ENCODE measurements at regions not wholly inside any gene's neighbourhood (a gene's known extent, or its start where the extent isn't known, plus 50 kb on each side); places are given as distances from the start of the nearest gene placed in this dataset.

GRCh38 chr13:80824229-80824628 lies 483.3 kb upstream of the SPRY2 start:
- WGBS (ENCODE audit: insufficient coverage, insufficient replicate concordance, low lambda C conversion rate, missing lambda C conversion rate), result 0% methylated on average over 1 of the region's 1 CpG
- intact Hi-C loops (cut with micrococcal nuclease; ENCODE audit: unreplicated experiment), result no loop called here
- no peak overlapping the region for H3K9ac ChIP-seq (ENCODE audit: control insufficient read depth, insufficient read depth, low read length)
- no peak for DNase-seq (ENCODE audit: low read depth, low spot score)
- no peak overlapping the region for H2AFZ ChIP-seq (ENCODE audit: control insufficient read depth, low read depth, low read length)
- no peak overlapping the region for H3K4me3 ChIP-seq
- H3K79me2 ChIP-seq (ENCODE audit: control insufficient read depth, insufficient read depth, low read length), result no peaks in the 10 kb centered on the region
- RAD21 ChIA-PET (ENCODE audit: unreplicated experiment), result no interaction called here
- no peak for TF ChIP-seq TARDBP (IDR thresholded peaks at IDR 0.05; ENCODE audit: borderline replicate concordance)
- no peak for TF ChIP-seq PAX8 (IDR thresholded peaks at IDR 0.05)
- TF ChIP-seq E2F4 (IDR thresholded peaks at IDR 0.05; ENCODE audit: low read depth, low read length), result no peak
- TF ChIP-seq BHLHE40 (IDR thresholded peaks at IDR 0.05; ENCODE audit: borderline replicate concordance in 1 of 2, low read depth in 2 of 2, low read length in 1 of 2), result no peak
- TF ChIP-seq WRNIP1 (IDR thresholded peaks at IDR 0.05; ENCODE audit: borderline replicate concordance, low read depth, low read length), result no peak
- TF ChIP-seq ZBTB11 (CRISPR knock-in tag; IDR thresholded peaks at IDR 0.05), result no peak
- no peak for TF ChIP-seq ESRRA (IDR thresholded peaks at IDR 0.05; ENCODE audit: low read length)
- TF ChIP-seq RELA (IDR thresholded peaks at IDR 0.05; ENCODE audit: borderline replicate concordance, partially characterized antibody), result no peak
- no peak for TF ChIP-seq TCF7 (IDR thresholded peaks at IDR 0.05; ENCODE audit: borderline replicate concordance)
- no peak for TF ChIP-seq POLR2AphosphoS5 (IDR thresholded peaks at IDR 0.05; ENCODE audit: low read length)
- TF ChIP-seq RB1 (IDR thresholded peaks at IDR 0.05; ENCODE audit: borderline replicate concordance), result no peak
- no peak for TF ChIP-seq ZZZ3 (IDR thresholded peaks at IDR 0.05; ENCODE audit: control insufficient read depth, insufficient read length, low read depth)
- H3K36me3 ChIP-seq (ENCODE audit: control insufficient read depth in 2 of 2, insufficient read depth in 2 of 2, low read length in 1 of 2), result no peaks in the 10 kb centered on the region
- ATAC-seq, result no peak
- in situ Hi-C loops (cut with MboI), result no loop called here
- no peak overlapping the region for H3K27ac ChIP-seq (ENCODE audit: control insufficient read depth, insufficient read depth)
- H3K27me3 ChIP-seq (replicated peaks in 1 of 2; ENCODE audit: control insufficient read depth in 2 of 2, insufficient read depth in 2 of 2, low read length in 1 of 2), result no peaks in the 10 kb centered on the region
- no peaks in the 10 kb centered on the region for H3K9me3 ChIP-seq (replicated peaks; ENCODE audit: control insufficient read depth, insufficient read depth, low read length)
- POLR2A ChIA-PET, result no interaction called here
- H3K4me1 ChIP-seq (ENCODE audit: control insufficient read depth, insufficient read depth, low read length), result no peaks in the 10 kb centered on the region
- H4K20me1 ChIP-seq (ENCODE audit: control insufficient read depth, insufficient read depth), result no peaks in the 10 kb centered on the region
- no peak overlapping the region for H3K4me2 ChIP-seq (ENCODE audit: control insufficient read depth, insufficient read depth)
- CTCF ChIA-PET, result interaction anchor here (1.1 kb wide), 1 partner anchor 9 kb away, joined by 3 read pairs; no protein-coding TSS in a partner anchor
- no TSS peak for BruUV-seq (replicated peaks)
- no peak for FAIRE-seq
- SMC1A ChIA-PET (ENCODE audit: uncharacterized antibody, unreplicated experiment), result interaction anchor here (1.0 kb wide), 1 partner anchor 34 kb away, joined by 3 read pairs; no protein-coding TSS in a partner anchor

Measured in GM12878 (cell line).